ENCODE measurements at regions not wholly inside any gene's neighbourhood (a gene's known extent, or its start where the extent isn't known, plus 50 kb on each side); places are given as distances from the start of the nearest gene placed in this dataset.

- Mint-ChIP-seq H3K36me3 (ENCODE audit: low read depth) (no peaks in the 10 kb centered on the region), H3K9me3 (peaks cover 8% of the 10 kb centered on the region), H3K27ac (no peak overlapping the region), H3K27me3 (ENCODE audit: low read depth) (peaks cover 8% of the 10 kb centered on the region), H3K4me3 (no peak overlapping the region), H3K4me1 (no peaks in the 10 kb centered on the region)
- TF ChIP-seq, protein P1, sequence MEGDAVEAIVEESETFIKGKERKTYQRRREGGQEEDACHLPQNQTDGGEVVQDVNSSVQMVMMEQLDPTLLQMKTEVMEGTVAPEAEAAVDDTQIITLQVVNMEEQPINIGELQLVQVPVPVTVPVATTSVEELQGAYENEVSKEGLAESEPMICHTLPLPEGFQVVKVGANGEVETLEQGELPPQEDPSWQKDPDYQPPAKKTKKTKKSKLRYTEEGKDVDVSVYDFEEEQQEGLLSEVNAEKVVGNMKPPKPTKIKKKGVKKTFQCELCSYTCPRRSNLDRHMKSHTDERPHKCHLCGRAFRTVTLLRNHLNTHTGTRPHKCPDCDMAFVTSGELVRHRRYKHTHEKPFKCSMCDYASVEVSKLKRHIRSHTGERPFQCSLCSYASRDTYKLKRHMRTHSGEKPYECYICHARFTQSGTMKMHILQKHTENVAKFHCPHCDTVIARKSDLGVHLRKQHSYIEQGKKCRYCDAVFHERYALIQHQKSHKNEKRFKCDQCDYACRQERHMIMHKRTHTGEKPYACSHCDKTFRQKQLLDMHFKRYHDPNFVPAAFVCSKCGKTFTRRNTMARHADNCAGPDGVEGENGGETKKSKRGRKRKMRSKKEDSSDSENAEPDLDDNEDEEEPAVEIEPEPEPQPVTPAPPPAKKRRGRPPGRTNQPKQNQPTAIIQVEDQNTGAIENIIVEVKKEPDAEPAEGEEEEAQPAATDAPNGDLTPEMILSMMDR (IDR thresholded peaks at IDR 0.05; ENCODE audit: unreplicated experiment in 3 of 3), result no peak
Observed at GRCh38 chr22:34116126-34116525, 195.8 kb upstream of the LARGE1 start.

DNA sequence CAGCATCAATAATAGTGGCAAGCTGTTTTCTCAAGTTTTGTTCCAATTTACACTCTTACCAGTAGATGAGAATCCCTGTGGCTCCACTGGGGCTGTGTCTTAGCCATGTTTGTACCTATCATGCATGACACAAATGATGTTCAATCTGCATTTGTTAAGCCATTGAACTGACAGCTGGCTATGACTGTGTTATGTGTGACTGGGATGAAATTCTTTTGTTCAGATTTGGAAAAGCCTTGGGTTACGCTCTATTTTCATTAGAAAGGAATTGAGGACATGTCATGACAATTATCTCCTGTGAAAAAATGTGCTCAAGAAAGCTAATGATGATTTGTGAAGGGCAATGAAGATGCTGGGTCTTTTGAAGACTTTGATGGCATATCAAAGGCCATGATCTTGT is 201.8 kb upstream of the LARGE1 start:
- peaks cover 8% of the 10 kb centered on the region for H3K9me3 Mint-ChIP-seq
- H3K4me1 Mint-ChIP-seq, result no peaks in the 10 kb centered on the region
- TF ChIP-seq, protein P1 (IDR thresholded peaks at IDR 0.05; ENCODE audit: unreplicated experiment in 3 of 3), result no peak
- H3K27ac Mint-ChIP-seq, result no peak overlapping the region
- H3K36me3 Mint-ChIP-seq (ENCODE audit: low read depth), result no peaks in the 10 kb centered on the region
- H3K27me3 Mint-ChIP-seq (ENCODE audit: low read depth), result peaks cover 14% of the 10 kb centered on the region
- H3K4me3 Mint-ChIP-seq, result no peak overlapping the region

DNA sequence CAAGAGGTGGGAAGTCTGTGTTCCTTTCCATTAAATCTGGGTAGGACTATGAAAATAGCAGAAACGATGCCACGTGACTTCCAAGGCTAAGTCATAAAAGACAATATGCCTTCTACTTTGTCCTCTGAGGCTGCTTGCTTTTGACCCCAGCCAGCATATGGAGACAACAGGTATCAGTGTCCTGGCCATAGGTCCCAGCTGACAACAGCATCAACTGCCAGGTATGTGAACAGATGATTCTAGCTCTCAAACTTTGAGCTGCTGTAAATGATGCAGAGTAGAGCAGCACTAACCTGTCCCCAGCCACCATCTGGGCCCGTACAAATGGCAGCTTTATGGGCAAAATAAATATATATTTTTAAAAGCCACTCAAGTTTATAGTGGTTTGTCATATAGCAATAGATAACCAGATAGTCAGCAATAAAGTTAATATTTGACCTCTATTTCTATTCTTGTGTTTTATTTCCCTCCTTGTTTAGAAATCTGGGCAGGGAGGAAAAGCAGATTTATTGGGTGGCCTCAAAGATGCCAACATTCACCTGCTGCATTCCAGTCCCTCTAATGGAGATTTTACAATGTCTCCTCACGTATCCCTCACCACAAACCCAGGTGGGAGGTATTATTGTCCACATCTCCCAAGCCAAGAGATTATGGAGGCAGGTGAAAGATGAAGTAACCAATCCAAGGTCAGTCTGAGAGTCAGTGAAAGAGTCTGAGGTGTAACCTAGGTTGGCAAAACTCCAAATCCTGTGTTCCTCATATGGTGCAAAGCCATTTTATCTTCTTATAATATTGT is 209.6 kb upstream of the LARGE1 start:
- no peaks in the 10 kb centered on the region for H3K4me1 Mint-ChIP-seq
- no peaks in the 10 kb centered on the region for H3K9me3 Mint-ChIP-seq
- H3K4me3 Mint-ChIP-seq, result no peak overlapping the region
- H3K36me3 Mint-ChIP-seq (ENCODE audit: low read depth), result no peaks in the 10 kb centered on the region
- H3K27ac Mint-ChIP-seq, result no peak overlapping the region
- TF ChIP-seq, protein P1 (IDR thresholded peaks at IDR 0.05; ENCODE audit: unreplicated experiment in 3 of 3), result no peak
- peaks cover 18% of the 10 kb centered on the region for H3K27me3 Mint-ChIP-seq (ENCODE audit: low read depth)

GRCh38 chr22:34135749-34136148 is 215.5 kb upstream of the LARGE1 start:
- Mint-ChIP-seq H3K27me3 (ENCODE audit: low read depth) (no peaks in the 10 kb centered on the region), H3K9me3 (no peaks in the 10 kb centered on the region), H3K4me1 (no peaks in the 10 kb centered on the region), H3K27ac (no peak overlapping the region), H3K4me3 (no peak overlapping the region), H3K36me3 (ENCODE audit: low read depth) (no peaks in the 10 kb centered on the region)
- TF ChIP-seq, protein P1 (IDR thresholded peaks at IDR 0.05; ENCODE audit: unreplicated experiment in 3 of 3), result no peak

DNA sequence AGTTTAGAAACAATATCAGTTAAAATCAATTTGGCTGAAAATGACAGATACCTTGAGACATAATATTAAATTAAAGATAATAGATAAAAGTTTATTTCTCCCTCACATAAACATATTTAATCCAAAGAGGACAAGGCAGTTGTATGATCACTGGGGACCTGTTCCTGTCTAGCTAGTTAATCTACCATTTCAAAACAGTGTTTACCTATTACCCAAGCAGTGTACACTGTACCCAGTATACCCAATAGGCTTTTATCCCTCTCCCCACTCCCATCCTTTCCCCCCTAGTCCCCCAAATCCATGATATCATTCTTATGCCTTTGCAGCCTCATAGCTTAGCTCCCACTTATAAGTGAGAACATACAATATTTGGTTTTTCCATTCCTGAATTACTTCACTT is 229.7 kb upstream of the LARGE1 start:
- no peak overlapping the region for H3K4me3 Mint-ChIP-seq
- no peak overlapping the region for H3K27ac Mint-ChIP-seq
- TF ChIP-seq, protein P1 (IDR thresholded peaks at IDR 0.05; ENCODE audit: unreplicated experiment in 3 of 3), result no peak
- no peaks in the 10 kb centered on the region for H3K4me1 Mint-ChIP-seq
- peaks cover 11% of the 10 kb centered on the region for H3K9me3 Mint-ChIP-seq
- H3K27me3 Mint-ChIP-seq (ENCODE audit: low read depth), result peaks cover 11% of the 10 kb centered on the region
- no peaks in the 10 kb centered on the region for H3K36me3 Mint-ChIP-seq (ENCODE audit: low read depth)

DNA sequence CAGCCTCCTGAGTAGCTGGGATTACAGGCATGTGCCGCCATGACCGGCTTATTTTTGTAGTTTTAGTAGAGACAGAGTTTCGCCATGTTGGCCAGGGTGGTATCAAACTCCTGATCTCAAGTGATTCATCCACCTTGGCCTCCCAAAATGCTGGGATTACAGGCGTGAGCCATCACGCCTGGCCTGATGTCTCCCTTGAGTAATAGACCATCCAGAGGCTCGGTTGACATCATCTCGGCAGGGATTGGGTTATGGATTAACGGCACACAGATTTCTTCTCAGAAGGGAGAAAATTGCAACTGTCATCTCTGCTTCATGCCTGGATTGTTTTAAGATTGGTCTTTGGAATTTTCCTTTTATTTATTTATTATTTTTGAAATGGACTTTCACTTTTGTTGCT is 239.2 kb upstream of the LARGE1 start:
- Mint-ChIP-seq H3K36me3 (ENCODE audit: low read depth) (no peaks in the 10 kb centered on the region), H3K4me3 (no peak overlapping the region), H3K27ac (no peak overlapping the region), H3K4me1 (no peaks in the 10 kb centered on the region), H3K27me3 (ENCODE audit: low read depth) (peaks cover 24% of the 10 kb centered on the region), H3K9me3 (no peaks in the 10 kb centered on the region)
- TF ChIP-seq, protein P1 (IDR thresholded peaks at IDR 0.05; ENCODE audit: unreplicated experiment in 3 of 3), result no peak
